ENCODE measurements at regions not wholly inside any gene's neighbourhood (a gene's known extent, or its start where the extent isn't known, plus 50 kb on each side); places are given as distances from the start of the nearest gene placed in this dataset.

GRCh38 chr4:119984996-119985395, 81.7 kb downstream of the MAD2L1 start:
- CTCF ChIA-PET, result no interaction called here
- Histone ChIP-seq H3K9me2 (replicated peaks; ENCODE audit: low read length) (no peaks in the 10 kb centered on the region), H4K20me1 (ENCODE audit: low read length) (no peaks in the 10 kb centered on the region), H3K4me2 (ENCODE audit: low read length) (no peak overlapping the region), H3K9me3 (ENCODE audit: low read length) (no peaks in the 10 kb centered on the region), H3K79me2 (ENCODE audit: low read length) (no peaks in the 10 kb centered on the region), H3F3A (ENCODE audit: low read length, unreplicated experiment) (no peaks in the 10 kb centered on the region), H3K9ac (ENCODE audit: low read length) (no peak overlapping the region), H3K27ac (ENCODE audit: low read length) (no peak overlapping the region), H3K36me3 (ENCODE audit: low read depth, low read length) (no peaks in the 10 kb centered on the region), H3K4me1 (ENCODE audit: insufficient read depth, low read length) (no peaks in the 10 kb centered on the region), H3K27me3 (ENCODE audit: low read length) (no peaks in the 10 kb centered on the region), H2AFZ (ENCODE audit: low read length) (no peak overlapping the region), H3K4me3 (ENCODE audit: low read length) (no peak overlapping the region)
- DNase-seq (no peak), ATAC-seq (no peak)
- intact Hi-C loops (cut with micrococcal nuclease), result no loop called here
- no TSS peak for BruUV-seq (replicated peaks)
- POLR2A ChIA-PET (ENCODE audit: unreplicated experiment), result no interaction called here
- TF ChIP-seq EZH2 (IDR thresholded peaks at IDR 0.05; ENCODE audit: low read length, unreplicated experiment), result no peak
- TF ChIP-seq CTCF (conservative IDR thresholded peaks at IDR 0.05; ENCODE audit: low read depth, low read length), result no peak
- no peak for TF ChIP-seq EZH2phosphoT487 (IDR thresholded peaks at IDR 0.05; ENCODE audit: borderline replicate concordance, low read length)

- CTCF ChIA-PET, result no interaction called here
- TF ChIP-seq CTCF (conservative IDR thresholded peaks at IDR 0.05; ENCODE audit: low read depth, low read length), result no peak
- TF ChIP-seq EZH2 (IDR thresholded peaks at IDR 0.05; ENCODE audit: low read length, unreplicated experiment), result no peak
- TF ChIP-seq EZH2phosphoT487 (IDR thresholded peaks at IDR 0.05; ENCODE audit: borderline replicate concordance, low read length), result no peak
- Histone ChIP-seq H2AFZ (ENCODE audit: low read length) (no peak overlapping the region), H3F3A (ENCODE audit: low read length, unreplicated experiment) (no peaks in the 10 kb centered on the region), H3K9ac (ENCODE audit: low read length) (no peak overlapping the region), H3K79me2 (ENCODE audit: low read length) (no peaks in the 10 kb centered on the region), H3K9me3 (ENCODE audit: low read length) (no peaks in the 10 kb centered on the region), H3K4me3 (ENCODE audit: low read length) (no peak overlapping the region), H3K36me3 (ENCODE audit: low read depth, low read length) (no peaks in the 10 kb centered on the region), H3K4me1 (ENCODE audit: insufficient read depth, low read length) (no peaks in the 10 kb centered on the region), H3K9me2 (replicated peaks; ENCODE audit: low read length) (no peaks in the 10 kb centered on the region), H3K4me2 (ENCODE audit: low read length) (no peak overlapping the region), H3K27ac (ENCODE audit: low read length) (no peak overlapping the region), H3K27me3 (ENCODE audit: low read length) (no peaks in the 10 kb centered on the region), H4K20me1 (ENCODE audit: low read length) (no peaks in the 10 kb centered on the region)
- POLR2A ChIA-PET (ENCODE audit: unreplicated experiment), result no interaction called here
- BruUV-seq (replicated peaks), result no TSS peak
- DNase-seq (no peak), ATAC-seq (no peak)
- intact Hi-C loops (cut with micrococcal nuclease), result no loop called here
Measured at GRCh38 chr4:119982756-119983155, 83.9 kb downstream of the MAD2L1 start.

- no TSS peak for BruUV-seq (replicated peaks)
- no peaks in the 10 kb centered on the region for H3F3A ChIP-seq (ENCODE audit: low read length, unreplicated experiment)
- DNase-seq, result no peak
- no peaks in the 10 kb centered on the region for H3K27me3 ChIP-seq (ENCODE audit: low read length)
- no peaks in the 10 kb centered on the region for H3K9me2 ChIP-seq (replicated peaks; ENCODE audit: low read length)
- POLR2A ChIA-PET (ENCODE audit: unreplicated experiment), result no interaction called here
- H2AFZ ChIP-seq (ENCODE audit: low read length), result no peak overlapping the region
- no peaks in the 10 kb centered on the region for H3K79me2 ChIP-seq (ENCODE audit: low read length)
- CTCF ChIA-PET, result no interaction called here
- TF ChIP-seq CTCF (conservative IDR thresholded peaks at IDR 0.05; ENCODE audit: low read depth, low read length) (no peak), EZH2phosphoT487 (IDR thresholded peaks at IDR 0.05; ENCODE audit: borderline replicate concordance, low read length) (no peak), EZH2 (IDR thresholded peaks at IDR 0.05; ENCODE audit: low read length, unreplicated experiment) (no peak)
- intact Hi-C loops (cut with micrococcal nuclease), result no loop called here
- no peaks in the 10 kb centered on the region for H3K9me3 ChIP-seq (ENCODE audit: low read length)
- no peaks in the 10 kb centered on the region for H4K20me1 ChIP-seq (ENCODE audit: low read length)
- H3K4me2 ChIP-seq (ENCODE audit: low read length), result no peak overlapping the region
- no peak for ATAC-seq
- H3K27ac ChIP-seq (ENCODE audit: low read length), result no peak overlapping the region
- H3K4me1 ChIP-seq (ENCODE audit: insufficient read depth, low read length), result no peaks in the 10 kb centered on the region
- no peak overlapping the region for H3K9ac ChIP-seq (ENCODE audit: low read length)
- H3K36me3 ChIP-seq (ENCODE audit: low read depth, low read length), result no peaks in the 10 kb centered on the region
- H3K4me3 ChIP-seq (ENCODE audit: low read length), result no peak overlapping the region
Measured at GRCh38 chr4:119980456-119980855, 86.2 kb downstream of the MAD2L1 start.
